GM21529 (cell line): ENCODE measurements at regions not wholly inside any gene's neighbourhood (a gene's known extent, or its start where the extent isn't known, plus 50 kb on each side); places are given as distances from the start of the nearest gene placed in this dataset.
A peak's percentile ranks its signal among the peaks of the same experiment; 100 is the strongest.
"Not testable (repeated sequence)": the region's sequence is repeated elsewhere in the genome, so short reads cannot be mapped to it uniquely, and the experiment has no call there.

Experiments
- ATAC-seq: cut with Tn5 transposase; IDR thresholded peaks from one replicate; pipeline ENCODE4 v1.9.1; 2021; ENCODE audit not compliant: unreplicated experiment

DNA sequence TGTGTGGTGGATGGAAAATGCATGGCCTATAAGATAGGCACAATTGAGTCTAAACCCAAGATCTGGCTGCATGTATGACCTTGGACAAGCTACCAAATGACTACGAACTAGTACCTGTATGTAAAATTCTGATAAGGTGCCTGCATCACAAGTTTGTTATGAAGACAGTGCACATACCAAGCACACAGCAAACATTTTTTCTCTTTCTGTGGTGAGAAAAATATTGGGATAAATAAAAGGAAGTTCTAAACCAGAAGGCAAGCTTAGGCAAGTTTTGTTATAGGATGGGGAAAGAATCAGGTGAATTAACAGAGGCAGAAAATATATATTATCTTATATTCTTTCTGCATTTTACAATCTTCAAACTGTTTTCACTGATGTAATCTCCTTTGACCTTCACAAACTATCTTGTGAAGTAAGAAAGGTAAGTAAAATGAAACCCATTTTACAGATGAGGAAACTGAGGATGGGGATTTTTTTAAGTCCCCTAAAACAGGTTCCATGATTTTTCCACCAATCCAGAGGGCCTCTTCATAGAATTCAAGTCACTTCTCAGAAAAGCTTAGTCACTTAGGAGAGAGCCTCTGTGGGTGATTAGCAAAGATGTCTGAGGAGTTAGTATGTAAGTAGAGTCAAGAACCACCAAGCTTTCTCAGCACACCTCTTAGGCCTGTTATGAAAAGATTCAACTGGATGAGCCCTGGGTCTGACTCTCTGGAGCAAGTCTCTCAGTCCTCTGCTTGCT lies 132.0 kb upstream of the RAP1B start:
- ATAC-seq: no peak

DNA sequence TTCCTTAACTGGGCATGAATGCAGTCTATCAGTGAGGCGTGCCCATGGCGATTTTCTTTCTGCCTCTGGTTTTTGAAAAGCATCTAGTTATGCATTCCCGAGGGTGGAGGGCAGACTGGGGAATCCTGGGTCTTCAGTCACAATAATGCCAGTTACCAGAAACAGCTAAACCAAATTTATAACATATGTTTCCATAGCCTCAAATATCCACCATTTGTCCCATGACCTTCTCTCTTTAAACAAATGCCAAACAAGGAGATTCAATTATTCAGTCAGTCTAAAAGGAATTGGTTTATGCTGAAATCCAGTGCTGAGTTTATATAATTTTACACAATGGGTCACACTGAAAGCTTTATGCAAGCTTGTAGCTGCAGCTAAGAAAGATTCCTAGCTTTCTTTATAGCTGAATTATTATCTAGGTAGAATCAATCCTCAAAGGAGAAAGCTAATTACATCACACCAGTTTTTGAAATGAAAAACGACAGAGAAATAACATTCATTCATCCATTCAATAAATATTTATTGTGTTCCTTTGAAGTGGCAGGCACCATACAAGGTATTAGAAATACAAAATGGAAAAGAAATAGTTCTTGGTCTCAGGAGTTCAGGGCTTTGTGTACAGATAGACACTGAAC lies 131.3 kb upstream of the RAP1B start:
- no peak for ATAC-seq

DNA sequence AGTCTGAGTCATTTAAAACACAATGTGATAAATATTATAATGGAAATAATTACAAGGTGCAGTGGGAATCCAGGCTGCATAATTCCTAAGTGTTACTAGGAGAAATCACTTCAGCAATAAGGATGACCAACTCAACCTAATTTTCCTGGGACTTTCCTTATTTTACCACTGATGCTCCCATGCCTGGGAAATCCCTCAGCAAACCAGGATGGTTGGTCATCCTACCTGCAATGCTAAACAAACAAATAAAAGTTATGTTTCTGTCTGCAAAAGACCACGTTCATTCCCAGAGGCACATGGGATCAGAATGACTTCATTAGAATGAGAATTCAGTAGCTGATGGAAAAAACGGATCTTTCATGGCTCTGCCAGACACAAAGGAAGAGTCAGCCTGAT lies 130.8 kb upstream of the RAP1B start:
- ATAC-seq: no peak

DNA sequence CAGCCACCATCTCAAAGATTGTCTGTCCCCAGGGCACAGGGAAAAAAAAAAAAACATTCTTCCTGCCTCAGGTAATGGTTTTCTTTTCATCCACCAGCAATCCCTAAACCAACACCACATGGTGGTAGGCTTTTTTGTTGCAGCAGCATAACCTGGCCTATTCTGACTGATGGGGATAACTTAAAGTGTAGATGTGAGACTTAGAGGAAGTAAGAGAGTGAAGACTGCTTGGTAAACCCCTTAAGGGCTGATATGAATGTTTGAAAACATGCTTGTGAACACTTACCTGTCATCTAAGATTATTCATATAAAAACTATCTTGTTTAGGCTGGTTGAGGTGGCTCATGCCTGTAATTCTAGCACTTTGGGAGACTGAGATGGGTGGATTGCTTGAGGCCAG lies 130.2 kb upstream of the RAP1B start:
- ATAC-seq: no peak

DNA sequence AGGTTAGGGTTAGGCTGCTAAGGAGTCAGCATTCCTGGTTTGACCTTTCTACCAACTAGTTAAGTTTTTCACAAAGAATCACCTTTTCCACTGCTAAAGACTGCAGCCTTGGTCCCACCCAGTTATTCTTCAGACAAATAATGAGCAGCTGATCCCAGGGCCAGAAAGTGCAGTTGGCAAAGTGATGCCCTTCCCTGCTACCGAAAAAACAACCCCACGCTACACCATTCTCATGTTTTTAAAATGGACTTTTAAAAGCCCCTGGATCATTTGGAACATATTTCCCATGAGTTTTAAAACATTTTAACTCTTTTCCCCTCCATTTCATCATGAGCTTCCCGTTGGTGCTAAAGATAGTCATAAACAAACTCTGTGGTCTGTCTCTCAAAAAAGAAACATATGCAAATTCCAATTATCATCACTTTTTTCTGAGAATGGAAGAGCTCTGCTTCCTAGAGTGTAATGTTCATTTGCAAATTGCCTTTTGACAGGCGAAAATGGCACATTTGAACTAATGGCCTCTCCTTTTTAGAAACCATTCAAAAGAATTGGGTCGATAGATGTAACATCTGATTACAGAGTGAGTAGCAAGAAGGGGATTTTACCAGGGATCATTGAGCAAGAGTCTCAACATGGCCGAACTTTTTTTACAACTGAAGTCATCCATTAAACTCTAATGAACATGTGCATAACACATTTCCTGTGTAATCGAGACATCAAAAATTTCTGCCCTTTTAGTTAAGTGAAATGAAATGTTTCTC lies 129.3 kb upstream of the RAP1B start:
- ATAC-seq: peak; percentile 62

DNA sequence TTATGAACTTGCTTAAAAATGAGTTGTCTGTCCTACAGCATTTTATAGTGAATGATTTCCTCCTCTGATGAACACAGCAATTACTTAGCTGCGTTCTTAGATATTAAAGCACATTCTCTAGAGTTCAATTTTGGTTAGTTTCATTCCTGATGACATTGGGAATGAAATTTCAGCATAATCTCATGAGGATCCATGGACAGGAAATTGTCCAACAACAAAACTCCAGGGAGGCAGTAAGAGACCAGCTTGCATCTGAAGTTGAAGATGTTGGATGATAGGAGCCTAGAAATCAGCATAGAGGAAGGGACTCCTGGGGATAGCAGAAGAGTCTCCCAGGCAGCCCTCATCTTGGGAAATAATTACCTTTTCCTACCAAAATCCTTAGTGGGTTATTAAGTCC lies 128.7 kb upstream of the RAP1B start:
- ATAC-seq: no peak

DNA sequence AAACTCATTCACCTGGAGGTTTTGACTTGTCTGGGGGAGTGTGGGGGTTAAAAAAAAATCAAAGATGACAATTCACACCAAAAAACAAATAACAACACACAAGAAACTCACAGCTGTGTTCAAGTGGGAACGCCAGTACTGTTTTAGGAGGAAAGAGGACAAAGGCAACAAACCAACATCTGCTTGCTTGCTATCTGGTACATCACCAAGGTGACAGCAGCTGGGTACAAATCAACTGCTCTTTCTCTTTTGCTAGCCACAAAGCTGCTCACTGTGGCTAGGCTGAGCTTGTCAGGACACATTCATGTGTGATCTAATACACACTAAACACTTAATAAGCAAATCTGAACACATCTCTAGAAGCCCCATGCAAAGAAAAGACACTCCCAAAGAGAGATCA lies 128.0 kb upstream of the RAP1B start:
- ATAC-seq: peak; percentile 77

DNA sequence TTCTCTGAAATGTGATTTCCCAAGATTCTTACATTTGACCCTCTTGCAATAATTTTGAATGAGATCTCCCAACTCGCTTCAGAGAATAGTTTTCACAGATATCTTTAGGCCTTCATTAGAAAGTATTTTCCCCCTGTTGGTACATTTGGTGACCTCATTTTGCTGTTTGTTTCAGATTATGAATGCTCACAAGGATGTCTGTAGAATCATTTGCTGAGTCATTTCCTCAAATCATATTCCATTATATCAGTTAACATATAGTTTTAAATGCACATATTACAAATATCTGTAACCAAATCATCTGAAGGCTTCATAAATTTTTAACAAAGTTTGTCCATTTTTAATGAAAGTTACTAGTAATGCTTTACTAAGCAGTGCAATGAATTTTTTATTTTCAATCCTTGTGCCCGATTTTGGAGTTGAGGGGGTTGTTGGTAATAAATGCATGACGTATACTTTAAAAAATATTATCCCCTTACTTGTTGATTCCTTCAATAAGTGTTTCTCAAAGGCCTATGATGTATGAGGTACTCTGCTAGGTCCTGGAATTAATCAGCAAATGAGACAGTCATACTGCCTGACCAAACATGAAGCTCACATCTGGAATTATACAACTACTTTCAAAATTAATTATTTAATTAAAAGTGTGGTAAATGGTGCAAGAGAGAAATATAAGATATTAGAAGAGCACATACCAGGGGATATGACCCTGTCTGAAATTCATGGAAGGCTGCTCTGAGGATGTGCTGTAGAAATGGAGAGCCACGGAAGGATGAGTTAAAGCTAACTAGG lies 126.9 kb upstream of the RAP1B start:
- no peak for ATAC-seq

DNA sequence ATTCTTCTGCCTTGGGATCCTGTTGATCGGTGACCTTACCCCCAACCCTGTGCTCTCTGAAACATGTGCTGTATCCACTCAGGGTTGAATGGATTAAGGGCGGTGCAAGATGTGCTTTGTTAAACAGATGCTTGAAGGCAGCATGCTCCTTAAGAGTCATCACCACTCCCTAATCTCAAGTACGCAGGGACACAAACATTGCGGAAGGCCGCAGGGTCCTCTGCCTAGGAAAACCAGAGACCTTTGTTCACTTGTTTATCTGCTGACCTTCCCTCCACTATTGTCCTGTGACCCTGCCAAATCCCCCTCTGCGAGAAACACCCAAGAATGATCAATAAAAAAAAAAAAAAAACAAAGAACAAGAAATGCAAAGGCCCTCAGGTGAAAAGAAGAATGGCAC lies 126.1 kb upstream of the RAP1B start:
- ATAC-seq: not testable (repeated sequence)

DNA sequence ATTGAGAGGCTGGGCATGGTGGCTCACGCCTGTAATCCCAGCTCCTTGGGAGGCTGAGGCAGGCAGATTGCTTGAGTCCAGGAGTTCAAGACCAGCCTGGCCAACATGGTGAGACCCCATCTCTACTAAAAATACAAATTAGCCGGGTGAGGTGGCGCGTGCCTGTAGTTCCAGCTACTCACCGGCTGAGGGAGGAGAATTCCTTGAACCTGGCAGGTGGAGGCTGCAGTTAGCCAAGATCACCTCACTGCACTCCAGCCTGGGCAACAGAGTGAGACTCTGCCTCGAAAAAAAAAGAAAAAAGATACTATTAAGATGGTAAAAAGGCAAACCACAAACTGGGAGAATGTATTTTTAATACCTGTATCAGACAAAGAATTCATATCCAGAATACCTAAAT lies 124.2 kb upstream of the RAP1B start:
- ATAC-seq: not testable (repeated sequence)

DNA sequence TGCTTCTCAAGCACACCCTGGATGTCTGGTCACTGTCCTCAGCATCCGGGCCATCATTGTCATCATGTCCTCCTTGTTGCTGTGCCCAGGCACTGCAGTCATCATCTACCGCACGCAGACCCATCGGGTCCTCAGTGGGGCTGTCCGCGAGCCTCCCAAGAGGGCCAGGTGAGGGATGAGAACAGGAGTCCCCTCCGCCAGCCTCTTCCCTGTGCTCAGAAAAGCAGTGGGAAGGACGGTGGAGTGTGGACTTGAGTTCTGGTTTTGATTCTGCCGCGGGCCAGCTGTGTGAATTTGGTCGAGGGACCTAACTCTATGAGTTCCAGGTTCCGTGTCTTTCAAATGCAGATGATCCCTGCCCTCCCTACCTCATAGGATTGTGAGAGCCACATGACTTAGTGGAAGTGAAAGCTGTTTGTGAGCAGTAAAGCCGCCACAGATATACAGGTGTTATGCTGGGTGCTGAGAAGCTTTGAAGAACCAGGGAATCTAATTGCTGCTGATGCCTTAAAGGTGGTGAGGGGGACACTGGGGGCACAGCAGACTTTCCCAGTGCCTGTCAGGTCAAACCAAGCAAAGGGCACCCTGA lies 122.9 kb upstream of the RAP1B start:
- peak; percentile 79 for ATAC-seq

DNA sequence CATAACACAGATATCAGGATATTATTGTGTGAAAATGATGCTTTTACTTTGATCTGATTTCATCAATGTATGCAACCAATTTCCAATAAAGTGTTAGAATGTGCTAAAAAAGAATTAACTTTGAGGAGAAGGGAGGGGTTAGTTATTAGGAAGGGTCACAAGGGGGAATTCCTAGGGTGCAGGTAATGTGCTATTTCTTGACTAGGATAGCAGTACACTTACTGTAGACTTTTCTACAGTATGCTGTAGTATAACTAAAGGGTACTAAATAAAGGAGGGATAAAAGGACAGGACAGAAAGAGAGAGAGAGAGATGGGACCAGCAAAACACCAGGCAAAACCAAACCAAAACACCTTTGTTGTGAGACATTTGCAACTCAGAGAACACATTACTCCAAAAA lies 121.4 kb upstream of the RAP1B start:
- no peak for ATAC-seq

DNA sequence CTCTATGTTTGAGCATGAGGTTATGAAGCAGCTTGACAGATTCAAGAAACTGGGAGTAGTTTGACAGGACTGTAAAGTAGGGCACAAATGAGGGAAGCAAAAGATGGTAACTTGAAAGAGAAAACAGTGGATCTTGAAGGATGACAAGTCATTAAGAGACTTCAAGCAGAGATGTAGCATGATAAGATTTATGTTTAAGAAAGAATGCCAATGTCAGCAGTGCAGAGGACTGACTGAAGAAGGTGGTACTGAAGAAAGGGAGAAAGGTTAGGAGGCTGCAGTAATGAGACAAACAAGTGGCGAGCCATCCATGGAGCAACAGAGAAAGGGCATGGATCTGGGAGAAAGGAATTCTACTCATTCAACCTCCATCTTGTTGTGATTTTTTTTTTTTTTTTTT lies 120.2 kb upstream of the RAP1B start:
- ATAC-seq: no peak

DNA sequence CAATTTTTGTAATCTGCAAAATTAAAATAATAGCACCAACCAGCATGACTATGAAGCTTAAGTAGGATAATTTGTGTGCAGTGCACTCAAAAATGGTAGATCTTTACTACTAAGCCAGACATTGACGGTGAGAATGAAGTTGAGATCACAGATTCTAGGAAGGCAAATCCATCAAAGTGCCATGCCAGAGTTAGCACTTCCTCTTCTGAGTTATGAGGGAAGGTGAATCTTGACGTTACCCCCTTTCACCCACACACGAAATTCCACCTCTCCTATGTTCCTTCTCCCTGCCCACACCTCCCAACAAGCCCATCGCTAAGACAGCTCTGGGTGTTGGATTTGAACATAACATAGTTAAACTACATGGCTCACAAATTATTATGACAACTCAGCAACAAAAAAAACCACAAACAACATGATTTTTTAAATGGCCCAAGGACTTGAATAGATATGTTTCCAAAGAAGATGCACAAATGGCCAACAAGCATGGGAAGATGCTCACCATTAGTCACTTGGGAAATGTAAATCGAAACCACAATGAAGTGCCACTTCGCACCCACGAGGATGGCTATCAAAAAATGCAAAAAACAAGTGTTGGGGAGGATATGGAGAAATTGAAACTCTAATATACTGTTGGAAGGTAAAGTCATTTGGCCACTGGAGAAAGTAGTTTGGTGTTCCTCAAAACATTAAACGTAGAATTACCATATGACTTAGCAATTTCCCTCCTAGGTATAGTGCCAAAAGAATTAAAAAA lies 119.3 kb upstream of the RAP1B start:
- no peak for ATAC-seq

DNA sequence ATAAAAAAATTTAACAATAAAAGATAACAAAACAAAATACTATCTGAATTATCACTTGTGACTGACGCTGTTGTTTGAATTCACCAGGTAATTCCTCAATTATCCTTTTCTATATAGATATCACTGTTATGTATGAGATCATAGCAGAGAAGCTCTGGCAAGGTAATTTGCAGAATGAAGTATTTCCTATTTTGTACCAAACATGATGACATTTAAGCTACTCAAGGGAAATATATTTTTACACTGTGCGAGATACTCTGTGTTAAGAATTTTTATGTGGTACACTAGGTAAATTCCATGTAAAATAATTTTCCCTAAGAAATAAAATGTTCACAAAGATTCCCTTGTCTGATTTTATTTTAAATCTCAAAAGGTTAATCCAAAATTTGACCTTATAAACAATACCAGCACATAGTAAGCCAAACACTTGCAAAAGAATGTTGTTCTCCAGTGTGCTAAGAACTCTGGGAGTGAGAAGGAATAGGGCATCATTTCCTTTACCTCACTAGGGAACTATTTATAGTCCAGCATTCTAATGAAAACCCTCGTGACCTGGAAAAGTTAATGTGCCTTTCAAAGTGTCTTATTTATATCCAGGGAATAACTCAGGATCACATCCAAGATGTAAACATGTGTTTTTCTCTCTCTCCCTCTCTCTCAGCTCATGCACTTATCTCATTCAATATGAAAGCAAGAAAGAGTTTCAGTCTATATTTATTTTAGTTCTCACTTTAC lies 115.2 kb upstream of the RAP1B start:
- ATAC-seq: no peak

DNA sequence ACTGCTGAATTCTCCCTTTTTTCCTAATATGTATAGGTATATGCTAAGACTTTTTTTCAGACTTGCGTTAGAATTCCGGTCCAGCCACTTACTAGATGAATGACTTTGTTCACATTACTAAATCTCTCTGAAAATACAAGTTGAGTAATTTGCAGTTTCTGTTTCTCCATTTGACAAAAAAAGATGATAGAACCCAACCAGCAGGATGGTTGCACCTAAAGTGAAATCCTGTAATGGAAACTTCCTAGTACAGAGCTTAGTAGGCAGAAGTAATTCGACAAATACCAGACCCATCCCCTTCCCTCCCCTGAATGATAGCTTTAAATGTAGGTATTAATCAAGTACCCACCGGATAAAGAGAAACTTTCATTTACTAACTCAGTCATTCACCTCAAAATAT lies 113.6 kb upstream of the RAP1B start:
- ATAC-seq: peak; percentile 66

DNA sequence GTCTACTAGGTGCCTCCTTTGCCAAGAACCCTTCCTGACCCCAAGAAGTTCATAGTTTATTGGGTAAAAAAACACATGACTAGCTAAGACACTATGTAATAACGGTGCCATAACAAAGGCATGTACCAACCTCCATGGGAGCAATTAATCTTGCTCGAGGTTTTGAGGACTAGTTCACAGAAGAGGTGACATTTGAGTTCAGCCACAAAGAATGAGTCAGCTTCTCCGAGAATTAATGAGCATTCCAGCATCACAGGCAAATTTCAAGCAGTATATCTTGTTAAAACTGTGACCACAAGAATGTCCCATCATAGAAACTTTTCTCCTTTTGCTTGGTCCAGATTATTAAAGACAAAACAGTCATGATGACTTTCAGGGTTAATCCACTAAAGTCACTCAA lies 113.0 kb upstream of the RAP1B start:
- no peak for ATAC-seq

DNA sequence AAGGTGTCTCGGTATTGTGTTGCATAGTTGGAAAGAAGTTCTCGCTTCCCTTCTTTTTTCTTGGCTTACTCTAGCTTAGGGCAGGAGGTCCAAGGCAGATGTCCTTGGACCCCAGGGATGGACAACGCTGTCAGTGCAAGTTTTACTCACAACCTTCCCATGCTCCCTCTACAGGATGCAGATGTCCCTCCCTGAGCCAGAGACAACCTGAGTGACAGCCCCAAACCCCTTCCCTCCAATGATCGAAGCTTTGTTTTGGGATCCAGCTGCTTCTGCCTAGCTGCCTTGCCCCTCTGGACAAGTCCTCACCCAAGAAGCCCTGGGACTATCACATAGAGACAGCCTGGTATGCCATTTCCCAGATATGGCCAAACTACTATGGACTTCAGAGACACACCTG lies 112.0 kb upstream of the RAP1B start:
- ATAC-seq: no peak

DNA sequence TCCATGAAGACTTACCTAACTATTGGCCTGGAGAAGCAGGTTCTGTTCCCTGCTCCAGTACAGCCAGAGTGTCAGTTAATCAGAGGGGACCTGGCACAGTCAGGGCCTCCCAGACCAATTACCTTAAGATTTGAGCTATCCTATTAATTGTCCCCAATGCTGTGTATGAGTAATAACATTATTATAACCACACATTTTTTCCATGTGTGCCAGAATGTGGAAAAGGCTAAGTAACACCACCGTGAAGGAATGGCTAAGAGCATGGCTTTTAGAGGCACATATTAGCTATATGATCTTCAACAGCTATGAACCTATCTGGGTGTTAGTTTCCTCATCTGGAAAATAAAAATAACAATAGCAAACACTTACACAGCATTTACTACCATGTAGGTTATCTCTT lies 111.1 kb upstream of the RAP1B start:
- no peak for ATAC-seq

DNA sequence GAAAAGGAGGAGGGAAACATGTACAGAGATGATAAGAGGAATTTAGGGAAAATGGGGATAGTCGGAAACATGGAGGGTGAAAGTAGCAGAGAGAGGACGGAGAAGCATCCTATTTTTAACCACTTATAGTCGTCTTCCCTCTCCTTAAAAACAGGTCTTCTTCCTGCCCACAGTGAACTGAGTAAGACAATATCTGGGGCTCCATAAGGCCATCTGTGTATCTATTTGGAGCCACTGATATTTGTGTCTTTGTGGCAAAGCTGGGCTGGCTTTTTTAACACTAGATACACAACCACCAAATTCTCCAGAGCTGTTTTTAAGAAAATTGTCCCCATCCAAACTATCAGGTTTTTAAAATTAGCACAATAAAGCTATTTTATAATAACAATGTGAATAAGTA lies 109.5 kb upstream of the RAP1B start:
- ATAC-seq: no peak
